Large intestine (tissue), 3 donors: ENCODE measurements at regions not wholly inside any gene's neighbourhood (a gene's known extent, or its start where the extent isn't known, plus 50 kb on each side); places are given as distances from the start of the nearest gene placed in this dataset.

ENCODE experiments used
- DNase-seq, 2 donors: peaks; one replicate each; pipeline versions ENCODE4 v3.0.0 to v3.0.0-alpha.2; 2013
- H3K27ac ChIP-seq: one replicate; pipeline ENCODE4 v1.5.1; 2013; ENCODE audit warnings: low read length
- H3K27me3 ChIP-seq: 2 replicates; pipeline ENCODE4 v1.6.1; 2013; ENCODE audit warnings: low read length; ENCODE audit not compliant: control insufficient read depth, insufficient read depth
- H3K36me3 ChIP-seq: 2 replicates; pipeline ENCODE4 v1.6.1; 2013; ENCODE audit warnings: low read length; ENCODE audit not compliant: control insufficient read depth, insufficient read depth
- H3K4me1 ChIP-seq: one replicate; pipeline ENCODE4 v1.6.1; 2013; ENCODE audit warnings: low read length; ENCODE audit not compliant: control insufficient read depth, insufficient read depth
- H3K4me3 ChIP-seq: one replicate; pipeline ENCODE4 v1.5.1; 2013; ENCODE audit warnings: low read length
- H3K9me3 ChIP-seq: one replicate; pipeline ENCODE4 v1.6.1; 2013; ENCODE audit warnings: mild to moderate bottlenecking, low read depth, low read length, moderate library complexity; ENCODE audit not compliant: control insufficient read depth
- WGBS: methylation state at CpG from one replicate; pipeline ENCODE4 v1.1.5; 2013; ENCODE audit warnings: low lambda C conversion rate; ENCODE audit not compliant: insufficient coverage; 5-methylcytosine and 5-hydroxymethylcytosine counted together

- WGBS = no CpG with 5 or more reads among the region's 2 CpGs
- DNase-seq = no peak
- H3K27ac ChIP-seq = no peak overlapping the region
- no peak overlapping the region for H3K4me3 ChIP-seq
- H3K27me3 ChIP-seq = no peaks in the 10 kb centered on the region
- H3K36me3 ChIP-seq = no peaks in the 10 kb centered on the region
- no peaks in the 10 kb centered on the region for H3K9me3 ChIP-seq
- no peaks in the 10 kb centered on the region for H3K4me1 ChIP-seq
Observed at GRCh38 chr11:107076832-107077231, 58.6 kb upstream of the GUCY1A2 start.

- Histone ChIP-seq H3K4me1 (no peaks in the 10 kb centered on the region), H3K9me3 (no peaks in the 10 kb centered on the region), H3K27ac (no peak overlapping the region), H3K27me3 (no peaks in the 10 kb centered on the region), H3K4me3 (no peak overlapping the region), H3K36me3 (no peaks in the 10 kb centered on the region)
- no peak for DNase-seq
Observed at GRCh38 chr11:107071129-107071528, 52.9 kb upstream of the GUCY1A2 start.
